SK-N-SH treated with all-trans-retinoic acid at 6 μM for 48 hours (cell line): ENCODE measurements at regions not wholly inside any gene's neighbourhood (a gene's known extent, or its start where the extent isn't known, plus 50 kb on each side); places are given as distances from the start of the nearest gene placed in this dataset.

ENCODE experiments used
- ATAC-seq: fragments of 200-7000 bp; cut with Tn5 transposase; 3 replicates; pipeline ENCODE4 v1.9.1; 2020; ENCODE audit warnings: mild to moderate bottlenecking, moderate library complexity
- ARNTL ChIP-seq: fragments of 450-650 bp; formaldehyde crosslinking; IDR thresholded peaks from 2 replicates; pipeline ENCODE4 v1.5.0; 2020; ENCODE audit warnings: low read depth, mild to moderate bottlenecking, moderate library complexity, borderline replicate concordance
- BACH2 ChIP-seq: fragments of 250-450 bp; sonication (Bioruptor Pico); IDR thresholded peaks from 2 replicates; pipeline ENCODE4 v1.9.0; 2021; ENCODE audit warnings: mild to moderate bottlenecking, borderline replicate concordance
- CSDC2 ChIP-seq: fragments of 250-450 bp; sonication (Bioruptor Pico); IDR thresholded peaks from 2 replicates; pipeline ENCODE4 v1.5.0; 2020; ENCODE audit warnings: mild to moderate bottlenecking, moderate library complexity
- ESRRG ChIP-seq: fragments of 250-450 bp; sonication (Bioruptor Pico); IDR thresholded peaks from 2 replicates; pipeline ENCODE4 v1.6.1; 2021; ENCODE audit warnings: mild to moderate bottlenecking
- GLIS3 ChIP-seq: fragments of 250-450 bp; sonication (Bioruptor Pico); IDR thresholded peaks from 2 replicates; pipeline ENCODE4 v1.5.0; 2020; ENCODE audit warnings: mild to moderate bottlenecking, moderate library complexity
- ISL1 ChIP-seq: fragments of 250-450 bp; sonication (Bioruptor Pico); IDR thresholded peaks from 2 replicates; pipeline ENCODE4 v2.1.2; 2022; ENCODE audit warnings: mild to moderate bottlenecking, moderate library complexity
- OSR1 ChIP-seq: fragments of 250-450 bp; sonication (Bioruptor Pico); IDR thresholded peaks from 2 replicates; pipeline ENCODE4 v1.8.0; 2022; ENCODE audit warnings: moderate library complexity, mild to moderate bottlenecking, inconsistent platforms
- PPARA ChIP-seq: fragments of 250-450 bp; sonication (Bioruptor Pico); IDR thresholded peaks from 2 replicates; pipeline ENCODE4 v1.5.0; 2020; ENCODE audit warnings: mild to moderate bottlenecking, borderline replicate concordance
- RARB ChIP-seq: fragments of 250-450 bp; sonication (Bioruptor Pico); IDR thresholded peaks from 2 replicates; pipeline ENCODE4 v1.8.0; 2021; ENCODE audit warnings: mild to moderate bottlenecking, moderate library complexity
- SNAI2 ChIP-seq: fragments of 250-450 bp; sonication (Bioruptor Pico); IDR thresholded peaks from 2 replicates; pipeline ENCODE4 v1.5.0; 2020; ENCODE audit warnings: mild to moderate bottlenecking, moderate library complexity
- ZC3H10 ChIP-seq: fragments of 250-450 bp; sonication (Bioruptor Pico); IDR thresholded peaks from 2 replicates; pipeline ENCODE4 v1.5.1; 2021; ENCODE audit warnings: mild to moderate bottlenecking, moderate library complexity
- ZFP3 ChIP-seq: fragments of 250-450 bp; sonication (Bioruptor Pico); IDR thresholded peaks from 2 replicates; pipeline ENCODE4 v1.5.0; 2020; ENCODE audit warnings: mild to moderate bottlenecking, moderate library complexity
- ZNF70 ChIP-seq: fragments of 450-650 bp; formaldehyde crosslinking; IDR thresholded peaks from 2 replicates; pipeline ENCODE4 v1.5.0; 2020; ENCODE audit warnings: mild to moderate bottlenecking, moderate library complexity
- ZNF8 ChIP-seq: fragments of 450-650 bp; formaldehyde crosslinking; IDR thresholded peaks from 2 replicates; pipeline ENCODE4 v1.5.0; 2020; ENCODE audit warnings: mild to moderate bottlenecking, moderate library complexity
- TF ChIP-seq, protein P1 (sequence below): fragments of 250-450 bp; sonication (Bioruptor Pico); IDR thresholded peaks from 2 replicates; pipeline ENCODE4 v1.8.0; 2020; ENCODE audit warnings: mild to moderate bottlenecking, moderate library complexity, borderline replicate concordance
- TF ChIP-seq, protein P2 (sequence below): fragments of 250-450 bp; sonication (Bioruptor Pico); IDR thresholded peaks from 2 replicates; pipeline ENCODE4 v1.5.1; 2021; ENCODE audit warnings: mild to moderate bottlenecking, moderate library complexity
- TF ChIP-seq, protein P3 (sequence below): fragments of 250-450 bp; sonication (Bioruptor Pico); IDR thresholded peaks from 2 replicates; pipeline ENCODE4 v1.8.0; 2021; ENCODE audit warnings: low read depth, mild to moderate bottlenecking, moderate library complexity, borderline replicate concordance
- TF ChIP-seq, protein P4 (sequence below): fragments of 250-450 bp; sonication (Bioruptor Pico); IDR thresholded peaks from 2 replicates; pipeline ENCODE4 v1.5.1; 2020; ENCODE audit warnings: low read depth, mild to moderate bottlenecking, moderate library complexity
- TF ChIP-seq, protein P5 (sequence below): fragments of 250-450 bp; sonication (Bioruptor Pico); IDR thresholded peaks from 2 replicates; pipeline ENCODE4 v1.5.0; 2020; ENCODE audit warnings: mild to moderate bottlenecking, moderate library complexity

DNA sequence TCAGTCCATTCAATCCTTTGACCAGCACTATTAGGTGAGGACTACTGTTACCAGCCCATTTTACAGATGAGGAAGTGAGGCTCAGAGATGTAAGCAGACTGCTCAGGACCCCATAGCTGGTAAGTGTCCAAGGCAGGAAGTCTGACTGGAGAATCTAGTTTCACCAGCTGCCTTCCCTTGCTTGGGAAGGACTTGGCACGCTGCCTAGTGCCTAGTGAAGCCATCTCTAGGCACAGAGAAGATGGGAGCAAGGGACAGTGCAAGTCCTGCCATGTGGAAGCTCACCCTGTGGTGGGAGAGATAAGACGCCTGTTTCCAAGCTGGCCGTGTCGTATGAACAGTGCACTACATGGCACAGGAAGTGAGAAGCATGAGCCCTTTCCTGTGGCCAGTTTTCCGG, 111.8 kb upstream of the TMC3 start (continued):
- TF ChIP-seq, protein P1, sequence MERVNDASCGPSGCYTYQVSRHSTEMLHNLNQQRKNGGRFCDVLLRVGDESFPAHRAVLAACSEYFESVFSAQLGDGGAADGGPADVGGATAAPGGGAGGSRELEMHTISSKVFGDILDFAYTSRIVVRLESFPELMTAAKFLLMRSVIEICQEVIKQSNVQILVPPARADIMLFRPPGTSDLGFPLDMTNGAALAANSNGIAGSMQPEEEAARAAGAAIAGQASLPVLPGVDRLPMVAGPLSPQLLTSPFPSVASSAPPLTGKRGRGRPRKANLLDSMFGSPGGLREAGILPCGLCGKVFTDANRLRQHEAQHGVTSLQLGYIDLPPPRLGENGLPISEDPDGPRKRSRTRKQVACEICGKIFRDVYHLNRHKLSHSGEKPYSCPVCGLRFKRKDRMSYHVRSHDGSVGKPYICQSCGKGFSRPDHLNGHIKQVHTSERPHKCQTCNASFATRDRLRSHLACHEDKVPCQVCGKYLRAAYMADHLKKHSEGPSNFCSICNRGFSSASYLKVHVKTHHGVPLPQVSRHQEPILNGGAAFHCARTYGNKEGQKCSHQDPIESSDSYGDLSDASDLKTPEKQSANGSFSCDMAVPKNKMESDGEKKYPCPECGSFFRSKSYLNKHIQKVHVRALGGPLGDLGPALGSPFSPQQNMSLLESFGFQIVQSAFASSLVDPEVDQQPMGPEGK (CRISPR knock-in tag): no peak
- TF ChIP-seq CSDC2: no peak

DNA sequence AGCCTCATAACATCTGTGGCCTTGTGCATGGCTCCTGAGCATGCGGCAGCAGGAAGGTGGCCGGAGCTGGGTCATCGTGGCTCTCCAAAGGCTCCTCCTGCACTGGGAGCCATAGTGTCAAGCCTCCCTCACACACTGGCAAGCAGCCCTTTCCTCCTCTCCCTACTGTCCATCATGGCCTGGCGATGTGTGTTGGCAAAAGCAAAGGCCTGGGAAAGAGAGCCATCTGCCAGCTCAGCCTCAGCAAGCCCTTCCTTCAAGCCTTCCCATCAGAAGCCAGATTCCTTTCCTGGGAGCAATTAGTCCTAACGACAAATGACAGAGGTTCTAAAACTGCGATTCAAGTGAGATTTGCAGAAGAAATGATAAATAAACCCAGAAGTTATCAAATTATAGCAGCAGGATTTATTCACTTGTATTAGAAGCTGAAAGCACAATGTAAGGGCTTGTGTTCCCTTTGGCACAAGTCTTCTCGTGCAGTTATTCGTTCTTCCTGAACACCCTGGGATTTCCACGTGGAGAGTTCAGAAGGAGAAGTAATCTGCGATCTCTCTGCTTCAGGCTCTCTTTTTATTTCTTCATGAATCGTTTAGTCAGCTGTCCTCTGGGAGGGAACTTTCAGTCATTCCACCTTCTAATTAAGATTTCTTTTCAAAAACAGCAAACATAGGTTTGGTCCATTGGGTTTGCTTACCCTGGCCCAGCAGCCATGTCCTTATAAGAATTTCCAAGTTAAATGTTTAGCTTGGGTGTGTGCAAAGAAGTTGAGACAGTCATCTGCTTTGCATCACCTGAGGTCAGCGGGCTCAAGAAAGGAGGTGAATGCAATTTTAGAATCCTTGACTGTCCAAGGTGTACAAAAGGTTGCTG, 110.3 kb upstream of the TMC3 start:
- TF ChIP-seq, protein P2, sequence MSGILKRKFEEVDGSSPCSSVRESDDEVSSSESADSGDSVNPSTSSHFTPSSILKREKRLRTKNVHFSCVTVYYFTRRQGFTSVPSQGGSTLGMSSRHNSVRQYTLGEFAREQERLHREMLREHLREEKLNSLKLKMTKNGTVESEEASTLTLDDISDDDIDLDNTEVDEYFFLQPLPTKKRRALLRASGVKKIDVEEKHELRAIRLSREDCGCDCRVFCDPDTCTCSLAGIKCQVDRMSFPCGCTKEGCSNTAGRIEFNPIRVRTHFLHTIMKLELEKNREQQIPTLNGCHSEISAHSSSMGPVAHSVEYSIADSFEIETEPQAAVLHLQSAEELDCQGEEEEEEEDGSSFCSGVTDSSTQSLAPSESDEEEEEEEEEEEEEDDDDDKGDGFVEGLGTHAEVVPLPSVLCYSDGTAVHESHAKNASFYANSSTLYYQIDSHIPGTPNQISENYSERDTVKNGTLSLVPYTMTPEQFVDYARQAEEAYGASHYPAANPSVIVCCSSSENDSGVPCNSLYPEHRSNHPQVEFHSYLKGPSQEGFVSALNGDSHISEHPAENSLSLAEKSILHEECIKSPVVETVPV (CRISPR knock-in tag): no peak
- TF ChIP-seq ARNTL: no peak
- no peak for TF ChIP-seq CSDC2
- TF ChIP-seq ZNF8 (CRISPR knock-in tag): no peak
- TF ChIP-seq, protein P3, sequence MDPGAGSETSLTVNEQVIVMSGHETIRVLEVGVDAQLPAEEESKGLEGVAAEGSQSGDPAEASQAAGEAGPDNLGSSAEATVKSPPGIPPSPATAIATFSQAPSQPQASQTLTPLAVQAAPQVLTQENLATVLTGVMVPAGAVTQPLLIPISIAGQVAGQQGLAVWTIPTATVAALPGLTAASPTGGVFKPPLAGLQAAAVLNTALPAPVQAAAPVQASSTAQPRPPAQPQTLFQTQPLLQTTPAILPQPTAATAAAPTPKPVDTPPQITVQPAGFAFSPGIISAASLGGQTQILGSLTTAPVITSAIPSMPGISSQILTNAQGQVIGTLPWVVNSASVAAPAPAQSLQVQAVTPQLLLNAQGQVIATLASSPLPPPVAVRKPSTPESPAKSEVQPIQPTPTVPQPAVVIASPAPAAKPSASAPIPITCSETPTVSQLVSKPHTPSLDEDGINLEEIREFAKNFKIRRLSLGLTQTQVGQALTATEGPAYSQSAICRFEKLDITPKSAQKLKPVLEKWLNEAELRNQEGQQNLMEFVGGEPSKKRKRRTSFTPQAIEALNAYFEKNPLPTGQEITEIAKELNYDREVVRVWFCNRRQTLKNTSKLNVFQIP (CRISPR knock-in tag): no peak
- no peak for TF ChIP-seq ZNF70 (CRISPR knock-in tag)
- TF ChIP-seq ISL1 (CRISPR knock-in tag): no peak
- TF ChIP-seq ESRRG (CRISPR knock-in tag): no peak
- TF ChIP-seq ZFP3 (CRISPR knock-in tag): no peak
- TF ChIP-seq ZC3H10: no peak
- no peak for TF ChIP-seq GLIS3 (CRISPR knock-in tag)
- TF ChIP-seq SNAI2 (CRISPR knock-in tag): no peak
- no peak for TF ChIP-seq OSR1 (CRISPR knock-in tag)
- no peak for TF ChIP-seq BACH2 (CRISPR knock-in tag)
- TF ChIP-seq PPARA: no peak
- no peak for ATAC-seq

DNA sequence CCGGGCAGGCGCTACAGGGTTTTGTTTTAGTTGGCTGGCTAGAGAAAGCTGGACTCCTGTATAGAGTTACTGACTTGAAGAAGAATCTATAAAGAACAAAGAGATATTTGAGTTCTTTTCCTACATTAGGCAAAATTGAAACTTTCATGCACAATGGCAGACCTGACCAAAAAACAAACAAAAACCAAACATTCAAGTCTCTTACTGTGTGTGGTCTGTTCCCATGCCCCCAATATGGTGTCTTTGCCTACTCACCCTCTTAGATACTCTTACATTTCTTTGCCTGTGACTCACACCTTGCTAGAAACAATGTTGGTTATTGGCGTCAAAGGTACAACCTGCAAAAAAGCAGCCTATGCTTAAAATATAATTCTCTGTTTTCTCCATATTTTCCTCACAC, 109.5 kb upstream of the TMC3 start:
- TF ChIP-seq OSR1 (CRISPR knock-in tag): no peak
- TF ChIP-seq, protein P4, sequence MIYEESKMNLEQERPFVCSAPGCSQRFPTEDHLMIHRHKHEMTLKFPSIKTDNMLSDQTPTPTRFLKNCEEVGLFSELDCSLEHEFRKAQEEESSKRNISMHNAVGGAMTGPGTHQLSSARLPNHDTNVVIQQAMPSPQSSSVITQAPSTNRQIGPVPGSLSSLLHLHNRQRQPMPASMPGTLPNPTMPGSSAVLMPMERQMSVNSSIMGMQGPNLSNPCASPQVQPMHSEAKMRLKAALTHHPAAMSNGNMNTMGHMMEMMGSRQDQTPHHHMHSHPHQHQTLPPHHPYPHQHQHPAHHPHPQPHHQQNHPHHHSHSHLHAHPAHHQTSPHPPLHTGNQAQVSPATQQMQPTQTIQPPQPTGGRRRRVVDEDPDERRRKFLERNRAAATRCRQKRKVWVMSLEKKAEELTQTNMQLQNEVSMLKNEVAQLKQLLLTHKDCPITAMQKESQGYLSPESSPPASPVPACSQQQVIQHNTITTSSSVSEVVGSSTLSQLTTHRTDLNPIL: no peak
- TF ChIP-seq, protein P3 (CRISPR knock-in tag): no peak
- no peak for TF ChIP-seq ISL1 (CRISPR knock-in tag)
- TF ChIP-seq GLIS3 (CRISPR knock-in tag): no peak
- TF ChIP-seq, protein P2 (CRISPR knock-in tag): no peak
- no peak for TF ChIP-seq ZFP3 (CRISPR knock-in tag)
- no peak for TF ChIP-seq SNAI2 (CRISPR knock-in tag)
- ATAC-seq: no peak

DNA sequence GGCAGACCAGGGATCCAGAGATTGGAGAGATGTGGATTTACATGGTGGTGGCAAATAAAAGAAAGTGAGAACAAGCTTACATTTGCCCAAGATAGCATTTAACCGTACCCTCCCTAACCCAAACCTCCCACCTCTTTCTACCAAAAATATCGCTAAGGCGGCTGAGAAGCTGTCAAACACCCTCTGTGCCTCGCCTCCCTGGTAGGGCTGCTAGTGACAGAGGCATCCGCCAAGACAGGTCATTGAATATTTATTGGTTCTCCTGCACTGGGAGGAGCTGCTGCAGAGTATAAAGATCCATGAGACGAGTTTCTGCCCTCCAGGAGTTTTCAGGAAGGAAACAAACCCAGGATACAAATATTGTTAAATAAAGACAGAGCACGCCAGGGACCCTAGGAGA, 107.3 kb upstream of the TMC3 start:
- ATAC-seq: no peak
- TF ChIP-seq, protein P3 (CRISPR knock-in tag): no peak
- TF ChIP-seq, protein P5, sequence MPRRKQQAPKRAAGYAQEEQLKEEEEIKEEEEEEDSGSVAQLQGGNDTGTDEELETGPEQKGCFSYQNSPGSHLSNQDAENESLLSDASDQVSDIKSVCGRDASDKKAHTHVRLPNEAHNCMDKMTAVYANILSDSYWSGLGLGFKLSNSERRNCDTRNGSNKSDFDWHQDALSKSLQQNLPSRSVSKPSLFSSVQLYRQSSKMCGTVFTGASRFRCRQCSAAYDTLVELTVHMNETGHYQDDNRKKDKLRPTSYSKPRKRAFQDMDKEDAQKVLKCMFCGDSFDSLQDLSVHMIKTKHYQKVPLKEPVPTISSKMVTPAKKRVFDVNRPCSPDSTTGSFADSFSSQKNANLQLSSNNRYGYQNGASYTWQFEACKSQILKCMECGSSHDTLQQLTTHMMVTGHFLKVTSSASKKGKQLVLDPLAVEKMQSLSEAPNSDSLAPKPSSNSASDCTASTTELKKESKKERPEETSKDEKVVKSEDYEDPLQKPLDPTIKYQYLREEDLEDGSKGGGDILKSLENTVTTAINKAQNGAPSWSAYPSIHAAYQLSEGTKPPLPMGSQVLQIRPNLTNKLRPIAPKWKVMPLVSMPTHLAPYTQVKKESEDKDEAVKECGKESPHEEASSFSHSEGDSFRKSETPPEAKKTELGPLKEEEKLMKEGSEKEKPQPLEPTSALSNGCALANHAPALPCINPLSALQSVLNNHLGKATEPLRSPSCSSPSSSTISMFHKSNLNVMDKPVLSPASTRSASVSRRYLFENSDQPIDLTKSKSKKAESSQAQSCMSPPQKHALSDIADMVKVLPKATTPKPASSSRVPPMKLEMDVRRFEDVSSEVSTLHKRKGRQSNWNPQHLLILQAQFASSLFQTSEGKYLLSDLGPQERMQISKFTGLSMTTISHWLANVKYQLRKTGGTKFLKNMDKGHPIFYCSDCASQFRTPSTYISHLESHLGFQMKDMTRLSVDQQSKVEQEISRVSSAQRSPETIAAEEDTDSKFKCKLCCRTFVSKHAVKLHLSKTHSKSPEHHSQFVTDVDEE (CRISPR knock-in tag): no peak
- TF ChIP-seq ESRRG (CRISPR knock-in tag) (no peak), RARB (CRISPR knock-in tag) (no peak), GLIS3 (CRISPR knock-in tag) (no peak), ZC3H10 (no peak)
- TF ChIP-seq, protein P2 (CRISPR knock-in tag): no peak
